Activated CD8-positive, alpha-beta memory T cell treated with anti-CD3 and anti-CD28 coated beads, Interleukin-2, amount 50 U/mL, for 24 hours (primary cell): ENCODE measurements at regions not wholly inside any gene's neighbourhood (a gene's known extent, or its start where the extent isn't known, plus 50 kb on each side); places are given as distances from the start of the nearest gene placed in this dataset.

Experiments used
- DNase-seq: peaks from one replicate; pipeline ENCODE4 v3.0.0-alpha.2; 2020; ENCODE audit errors: extremely low read depth

DNA sequence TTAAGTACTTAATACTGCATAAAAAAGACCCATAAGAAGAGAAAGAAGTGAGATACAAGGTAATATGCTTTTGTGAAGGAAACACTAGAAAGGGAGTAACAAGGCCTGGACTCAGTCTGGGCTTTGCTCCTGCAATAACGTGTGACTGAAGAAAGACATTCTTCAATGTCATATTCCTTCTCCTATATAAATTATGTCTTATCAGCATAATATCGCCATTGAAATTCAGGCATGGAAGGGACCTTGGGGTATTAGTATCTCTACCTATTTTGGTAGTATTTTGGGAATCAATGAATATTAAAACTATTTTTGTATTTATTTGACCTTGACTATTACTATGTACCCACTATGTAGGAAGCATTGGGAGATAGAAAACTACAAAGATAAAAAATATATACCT lies 62.2 kb upstream of the GIMD1 start:
- no peak for DNase-seq

DNA sequence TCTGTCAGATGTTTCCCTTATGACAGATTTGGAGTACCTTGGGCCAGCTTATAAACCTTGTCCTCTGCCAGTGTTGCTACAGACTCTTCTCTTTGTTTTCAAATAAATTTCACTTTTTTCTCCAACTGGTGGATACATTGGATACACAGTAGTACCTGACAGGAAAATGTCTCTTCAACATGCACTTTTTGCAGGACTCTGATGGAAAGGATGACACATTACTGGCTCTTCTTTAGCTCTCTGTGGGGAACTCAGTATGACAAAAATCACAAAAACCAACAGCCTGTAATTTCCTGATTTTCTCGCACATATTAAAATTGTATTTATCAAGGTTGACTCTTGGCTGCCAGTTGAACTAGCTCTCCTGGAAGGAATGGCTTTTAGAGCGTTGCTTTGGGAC lies 61.3 kb upstream of the GIMD1 start:
- DNase-seq: no peak

DNA sequence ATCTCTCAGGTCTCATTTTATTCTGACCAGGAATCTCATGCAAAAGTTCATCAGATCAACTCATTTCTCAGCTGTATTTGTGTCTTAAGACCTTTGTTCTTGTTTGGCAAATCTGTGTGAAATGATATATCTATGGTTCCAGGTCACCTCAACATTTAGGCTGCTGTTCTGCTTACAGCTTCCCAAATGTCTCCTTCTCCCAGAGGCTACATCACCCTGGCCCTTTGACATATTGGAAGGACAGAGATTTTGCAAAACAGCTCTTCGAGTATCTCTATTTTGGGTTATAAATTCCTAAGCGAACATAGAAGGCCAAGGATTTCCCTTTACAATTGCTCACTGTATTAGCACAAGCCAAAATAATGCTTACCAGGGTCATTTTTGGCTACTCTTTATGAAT lies 57.5 kb upstream of the GIMD1 start:
- DNase-seq: no peak

DNA sequence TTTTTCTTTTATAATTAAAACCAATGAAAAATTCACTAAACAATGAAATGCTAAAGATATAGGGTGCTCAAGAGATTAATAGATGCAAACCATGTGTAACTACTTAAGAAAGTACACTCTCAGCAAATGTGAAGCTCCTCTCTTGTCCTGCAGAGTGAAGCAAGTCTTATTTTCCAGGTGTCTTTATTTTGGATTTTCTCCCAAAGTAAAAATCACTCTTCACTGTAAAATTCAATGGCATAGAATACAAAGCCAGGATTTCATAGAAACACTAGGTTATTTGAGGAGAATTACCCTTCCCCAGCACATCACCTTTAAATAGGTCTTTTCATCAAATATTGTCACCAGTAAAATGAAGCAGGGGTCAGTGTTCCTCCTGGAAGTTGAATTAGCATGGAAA lies 57.0 kb upstream of the GIMD1 start:
- DNase-seq: no peak

DNA sequence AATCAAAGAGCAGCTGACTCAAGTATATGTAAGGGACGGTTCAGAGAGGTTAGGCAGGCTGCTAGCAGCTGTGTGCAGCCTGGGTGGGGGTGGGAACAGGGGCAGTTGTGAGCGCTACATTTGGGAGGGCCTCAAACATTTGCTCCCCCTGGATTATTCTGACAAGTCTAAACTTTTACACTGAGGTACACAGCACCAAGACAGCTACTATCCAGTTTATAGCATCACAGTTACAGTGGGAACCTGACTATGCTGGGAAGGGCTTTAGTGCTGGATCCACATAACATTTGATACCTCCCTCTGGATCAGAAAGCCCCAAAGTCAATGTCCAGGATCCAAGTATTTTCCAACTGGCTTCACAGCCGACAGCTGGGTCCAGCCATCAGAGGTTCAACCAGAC lies 55.8 kb upstream of the GIMD1 start:
- no peak for DNase-seq

DNA sequence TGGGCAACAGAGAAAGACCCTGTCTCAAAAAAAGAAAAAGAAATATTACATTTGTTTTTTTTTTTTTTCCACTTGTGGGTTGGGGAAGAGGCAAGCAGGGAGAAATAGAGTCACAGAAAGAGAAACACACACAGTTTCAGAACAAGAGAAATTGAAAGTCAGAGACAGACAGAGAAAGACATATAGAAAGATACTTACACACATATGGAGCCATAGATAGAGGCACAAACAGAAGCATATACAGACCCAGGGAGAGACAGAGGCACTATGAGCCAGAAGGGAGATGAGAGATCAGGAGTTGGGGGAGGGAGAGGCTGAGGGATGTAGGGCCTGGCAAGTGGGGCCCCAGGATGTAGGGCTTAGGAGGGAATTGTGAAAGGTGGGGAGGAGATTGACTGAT lies 55.2 kb upstream of the GIMD1 start:
- no peak for DNase-seq

DNA sequence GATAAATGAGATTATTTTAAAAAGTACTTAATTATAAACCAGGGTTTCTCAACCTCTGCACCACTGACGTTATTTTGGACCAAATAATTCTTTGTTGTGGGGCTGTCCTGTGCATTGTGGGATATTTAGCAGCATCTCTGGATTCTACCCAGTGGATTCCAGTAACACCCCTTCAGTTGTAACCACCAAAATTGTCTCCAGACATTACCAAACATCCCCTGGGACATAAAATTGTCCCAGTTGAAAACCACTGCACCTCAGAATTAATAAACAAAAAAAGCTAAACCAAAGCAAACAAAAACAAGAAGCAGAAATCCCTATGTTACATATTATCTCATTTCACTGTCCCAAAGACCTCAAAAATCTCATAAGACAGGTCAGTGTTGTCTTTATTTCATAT lies 54.2 kb upstream of the GIMD1 start:
- no peak for DNase-seq

DNA sequence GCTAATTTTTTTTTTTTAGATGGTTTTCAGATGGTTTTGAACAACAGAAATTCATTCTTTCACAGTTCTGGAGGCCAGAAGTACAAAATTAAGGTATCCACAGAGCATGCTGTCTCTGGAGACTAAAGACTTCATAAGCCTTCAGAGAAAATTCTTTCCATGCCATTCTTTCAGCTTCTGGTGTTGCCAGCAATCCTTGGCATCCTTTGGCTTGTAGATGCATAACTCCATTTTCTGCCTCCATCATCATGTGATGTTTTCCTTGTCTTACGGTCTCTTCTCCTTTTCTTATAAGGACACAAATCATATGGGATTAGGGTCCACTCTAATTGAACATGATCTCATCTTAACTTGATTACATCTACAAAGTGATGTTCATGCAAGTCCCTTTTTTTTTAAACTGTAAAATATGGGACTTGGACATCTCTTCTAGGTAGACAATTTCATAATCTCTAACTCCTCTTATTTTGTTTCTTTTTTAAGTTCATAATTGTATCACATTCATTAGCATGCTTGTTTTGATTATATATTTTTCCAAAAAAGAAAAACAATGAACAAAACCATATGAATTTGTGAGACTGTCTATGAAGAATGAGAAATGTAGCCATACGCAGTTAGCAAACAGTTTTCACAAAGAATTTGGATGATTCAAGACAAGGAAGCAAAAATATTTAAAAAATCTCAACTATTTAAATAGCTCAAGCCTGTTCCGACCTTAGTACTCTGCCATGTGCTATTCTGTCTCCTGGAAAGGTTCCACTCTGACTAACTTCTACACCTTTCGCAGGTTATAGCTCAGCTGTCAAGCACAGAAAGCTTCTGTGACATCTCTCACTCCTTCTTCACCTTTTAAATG lies 53.1 kb upstream of the GIMD1 start:
- DNase-seq: no peak

DNA sequence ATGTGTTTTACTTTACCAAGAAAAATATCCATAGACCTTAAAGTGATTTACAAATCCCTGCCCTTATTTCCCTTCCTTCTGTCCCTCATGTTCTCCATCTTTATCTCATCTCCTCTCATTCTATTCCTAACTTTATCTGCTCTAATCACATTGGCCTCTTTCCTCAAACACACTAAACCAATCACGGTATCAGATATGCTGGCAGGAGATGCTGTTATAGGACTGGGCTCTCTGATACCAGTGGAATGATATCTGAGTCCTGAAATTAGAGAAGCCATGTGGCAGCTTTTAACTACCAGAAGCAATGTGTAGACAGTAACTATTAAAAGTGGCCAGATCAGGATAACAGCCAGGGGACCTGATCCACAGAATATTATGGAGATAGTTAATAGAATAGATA lies 49.9 kb upstream of the GIMD1 start:
- no peak for DNase-seq
